Vagina (tissue), 2 donors: ENCODE measurements at regions not wholly inside any gene's neighbourhood (a gene's known extent, or its start where the extent isn't known, plus 50 kb on each side); places are given as distances from the start of the nearest gene placed in this dataset.
"Not testable (repeated sequence)": the region's sequence is repeated elsewhere in the genome, so short reads cannot be mapped to it uniquely, and the experiment has no call there.

Experiments
- DNase-seq, 2 donors: peaks; one replicate each; pipeline ENCODE4 v3.0.0-alpha.2; 2017; ENCODE audit errors: extremely low spot score in 2 of 2
- H3K27ac ChIP-seq: fragments of 200-600 bp; sonication (generic); one replicate; pipeline ENCODE4 v1.5.1; 2019
- H3K27me3 ChIP-seq: fragments of 200-600 bp; sonication (generic); one replicate; pipeline ENCODE4 v1.5.1; 2019
- H3K36me3 ChIP-seq, 2 donors: fragments of 200-600 bp; sonication (generic); one replicate each; pipeline ENCODE4 v1.5.1; 2017 to 2019
- H3K4me1 ChIP-seq: fragments of 200-600 bp; sonication (generic); one replicate; pipeline ENCODE4 v1.5.1; 2019
- H3K4me3 ChIP-seq, 2 donors: fragments of 200-600 bp; sonication (generic); 1 replicate in 1 of 2; 2 replicates in 1 of 2; pipeline ENCODE4 v1.5.1; 2016 to 2019
- H3K9me3 ChIP-seq: fragments of 200-600 bp; sonication (generic); one replicate; pipeline ENCODE4 v1.5.1; 2019
- POLR2A ChIP-seq, 2 donors: fragments of 450-650 bp; IDR thresholded peaks; one replicate each; pipeline ENCODE4 v1.6.1; 2017; ENCODE audit warnings: antibody characterized with exemption in 2 of 2, mild to moderate bottlenecking in 2 of 2, moderate library complexity in 2 of 2
- POLR2AphosphoS5 ChIP-seq, 2 donors: sonication (generic); formaldehyde crosslinking; IDR thresholded peaks; one replicate each; pipeline ENCODE4 v1.9.0; 2017; ENCODE audit warnings: antibody characterized with exemption in 2 of 2, mild to moderate bottlenecking in 2 of 2, low read depth in 1 of 2; ENCODE audit not compliant: insufficient read depth in 1 of 2
- intact Hi-C: fragments of 100-400 bp; cut with DNase I; formaldehyde crosslinking; loops from one replicate; pipeline ENCODE4 v1.15.1; 2023
- TF ChIP-seq, protein P1 (sequence below), 3 experiments: fragments of 450-650 bp in 2 of 3; fragments of 200-600 bp in 1 of 3; sonication (generic) in 1 of 3; IDR thresholded peaks; one replicate each; pipeline ENCODE4 v1.5.1; 2017 to 2019; ENCODE audit warnings: antibody characterized with exemption in 3 of 3, mild to moderate bottlenecking in 2 of 3, moderate library complexity in 2 of 3

- intact Hi-C loops, H3K4me3 ChIP-seq, H3K9me3 ChIP-seq, H3K36me3 ChIP-seq, H3K4me1 ChIP-seq, H3K27me3 ChIP-seq, DNase-seq, H3K27ac ChIP-seq: not testable (repeated sequence)
Observed at GRCh38 chr10:15921423-15921945, 61.2 kb upstream of the MINDY3 start.

DNA sequence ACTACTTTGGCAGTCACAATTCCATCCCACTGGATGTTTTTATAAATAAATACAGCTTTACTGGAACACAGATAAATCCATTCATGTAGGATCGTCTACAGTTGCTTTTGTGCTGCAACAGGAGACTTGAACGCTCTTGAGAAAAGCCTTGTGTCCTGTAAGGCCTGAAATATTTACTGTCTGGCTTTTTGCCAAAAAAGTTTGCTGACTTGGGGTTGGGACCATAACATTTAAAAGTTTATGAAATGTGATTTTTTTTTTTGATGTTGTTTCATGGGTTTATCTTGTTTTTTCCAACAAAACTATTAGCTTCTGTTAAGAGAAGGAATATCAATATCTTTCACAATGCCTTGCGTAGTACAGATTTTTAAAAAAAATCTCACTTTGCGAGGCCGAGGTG is 71.1 kb upstream of the MINDY3 start:
- Histone ChIP-seq H3K9me3 (no peaks in the 10 kb centered on the region), H3K36me3 (no peaks in the 10 kb centered on the region), H3K4me3 (no peak overlapping the region), H3K27me3 (no peaks in the 10 kb centered on the region), H3K4me1 (no peaks in the 10 kb centered on the region), H3K27ac (no peak overlapping the region)
- intact Hi-C loops = no loop called here
- no peak for DNase-seq
- TF ChIP-seq POLR2A (IDR thresholded peaks at IDR 0.05) = no peak
- TF ChIP-seq, protein P1, sequence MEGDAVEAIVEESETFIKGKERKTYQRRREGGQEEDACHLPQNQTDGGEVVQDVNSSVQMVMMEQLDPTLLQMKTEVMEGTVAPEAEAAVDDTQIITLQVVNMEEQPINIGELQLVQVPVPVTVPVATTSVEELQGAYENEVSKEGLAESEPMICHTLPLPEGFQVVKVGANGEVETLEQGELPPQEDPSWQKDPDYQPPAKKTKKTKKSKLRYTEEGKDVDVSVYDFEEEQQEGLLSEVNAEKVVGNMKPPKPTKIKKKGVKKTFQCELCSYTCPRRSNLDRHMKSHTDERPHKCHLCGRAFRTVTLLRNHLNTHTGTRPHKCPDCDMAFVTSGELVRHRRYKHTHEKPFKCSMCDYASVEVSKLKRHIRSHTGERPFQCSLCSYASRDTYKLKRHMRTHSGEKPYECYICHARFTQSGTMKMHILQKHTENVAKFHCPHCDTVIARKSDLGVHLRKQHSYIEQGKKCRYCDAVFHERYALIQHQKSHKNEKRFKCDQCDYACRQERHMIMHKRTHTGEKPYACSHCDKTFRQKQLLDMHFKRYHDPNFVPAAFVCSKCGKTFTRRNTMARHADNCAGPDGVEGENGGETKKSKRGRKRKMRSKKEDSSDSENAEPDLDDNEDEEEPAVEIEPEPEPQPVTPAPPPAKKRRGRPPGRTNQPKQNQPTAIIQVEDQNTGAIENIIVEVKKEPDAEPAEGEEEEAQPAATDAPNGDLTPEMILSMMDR (IDR thresholded peaks at IDR 0.05) = no peak
- no peak for TF ChIP-seq POLR2AphosphoS5 (IDR thresholded peaks at IDR 0.05; ENCODE audit: insufficient read depth in 1 of 2, low read depth in 1 of 2)

GRCh38 chr10:15939543-15939942 is 79.2 kb upstream of the MINDY3 start:
- intact Hi-C loops, H3K9me3 ChIP-seq, H3K27me3 ChIP-seq, H3K4me1 ChIP-seq, DNase-seq, H3K27ac ChIP-seq, H3K36me3 ChIP-seq, H3K4me3 ChIP-seq: not testable (repeated sequence)

GRCh38 chr10:15943426-15943825 is 83.1 kb upstream of the MINDY3 start:
- no peaks in the 10 kb centered on the region for H3K9me3 ChIP-seq
- H3K27me3 ChIP-seq = no peaks in the 10 kb centered on the region
- no peak overlapping the region for H3K4me3 ChIP-seq
- H3K27ac ChIP-seq = no peak overlapping the region
- intact Hi-C loops = no loop called here
- no peak for TF ChIP-seq POLR2AphosphoS5 (IDR thresholded peaks at IDR 0.05; ENCODE audit: insufficient read depth in 1 of 2, low read depth in 1 of 2)
- no peak for TF ChIP-seq POLR2A (IDR thresholded peaks at IDR 0.05)
- TF ChIP-seq, protein P1 (IDR thresholded peaks at IDR 0.05) = no peak
- no peak for DNase-seq
- no peaks in the 10 kb centered on the region for H3K36me3 ChIP-seq
- H3K4me1 ChIP-seq = no peaks in the 10 kb centered on the region

GRCh38 chr10:15954188-15954587 is 93.9 kb upstream of the MINDY3 start:
- H3K27me3 ChIP-seq = no peaks in the 10 kb centered on the region
- DNase-seq = no peak
- no peaks in the 10 kb centered on the region for H3K4me1 ChIP-seq
- H3K4me3 ChIP-seq = no peak overlapping the region
- no peaks in the 10 kb centered on the region for H3K9me3 ChIP-seq
- TF ChIP-seq POLR2A (IDR thresholded peaks at IDR 0.05) (no peak), POLR2AphosphoS5 (IDR thresholded peaks at IDR 0.05; ENCODE audit: insufficient read depth in 1 of 2, low read depth in 1 of 2) (no peak)
- TF ChIP-seq, protein P1 (IDR thresholded peaks at IDR 0.05) = no peak
- H3K36me3 ChIP-seq = no peaks in the 10 kb centered on the region
- intact Hi-C loops = no loop called here
- no peak overlapping the region for H3K27ac ChIP-seq

GRCh38 chr10:15960277-15960676 is 100.0 kb upstream of the MINDY3 start:
- no peaks in the 10 kb centered on the region for H3K9me3 ChIP-seq
- DNase-seq = no peak
- no peaks in the 10 kb centered on the region for H3K4me1 ChIP-seq
- H3K27me3 ChIP-seq = no peaks in the 10 kb centered on the region
- TF ChIP-seq POLR2AphosphoS5 (IDR thresholded peaks at IDR 0.05; ENCODE audit: insufficient read depth in 1 of 2, low read depth in 1 of 2) = no peak
- no peak for TF ChIP-seq POLR2A (IDR thresholded peaks at IDR 0.05)
- TF ChIP-seq, protein P1 (IDR thresholded peaks at IDR 0.05) = no peak
- no peaks in the 10 kb centered on the region for H3K36me3 ChIP-seq
- no peak overlapping the region for H3K27ac ChIP-seq
- intact Hi-C loops = no loop called here
- no peak overlapping the region for H3K4me3 ChIP-seq

GRCh38 chr10:15972736-15973135 is 112.4 kb upstream of the MINDY3 start:
- H3K4me3 ChIP-seq, DNase-seq, H3K9me3 ChIP-seq, H3K4me1 ChIP-seq, intact Hi-C loops, H3K27ac ChIP-seq, H3K36me3 ChIP-seq, H3K27me3 ChIP-seq: not testable (repeated sequence)
